HG03571 (cell line): ENCODE measurements at regions not wholly inside any gene's neighbourhood (a gene's known extent, or its start where the extent isn't known, plus 50 kb on each side); places are given as distances from the start of the nearest gene placed in this dataset.

Source experiments
- ATAC-seq: cut with Tn5 transposase; IDR thresholded peaks from one replicate; pipeline ENCODE4 v1.9.1; 2021; ENCODE audit not compliant: unreplicated experiment

- ATAC-seq, result peak; percentile 70
Observed at GRCh38 chr6:16078064-16078463, 50.8 kb upstream of the MYLIP start.

DNA sequence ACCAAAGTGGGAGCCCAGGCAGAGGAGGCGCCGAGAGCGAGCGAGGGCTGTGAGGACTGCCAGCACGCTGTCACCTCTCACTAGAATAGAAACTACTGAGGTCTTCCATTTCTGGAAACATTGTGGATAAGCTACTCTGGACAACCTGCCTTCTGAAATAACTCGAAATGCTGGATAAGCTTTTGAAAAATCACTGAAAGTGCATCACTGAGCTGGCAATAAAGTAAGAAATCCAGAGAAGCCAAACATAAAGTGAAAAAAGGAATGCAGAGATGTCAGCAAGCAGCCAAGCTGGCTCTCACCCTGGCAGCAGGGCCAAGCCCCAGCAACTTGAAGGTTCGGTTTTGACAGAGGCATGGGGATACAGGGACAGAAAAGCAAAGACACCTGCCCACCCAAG lies 59.2 kb upstream of the MYLIP start:
- ATAC-seq, result no peak

- no peak for ATAC-seq
Observed at GRCh38 chr6:16069222-16069621, 59.7 kb upstream of the MYLIP start.

DNA sequence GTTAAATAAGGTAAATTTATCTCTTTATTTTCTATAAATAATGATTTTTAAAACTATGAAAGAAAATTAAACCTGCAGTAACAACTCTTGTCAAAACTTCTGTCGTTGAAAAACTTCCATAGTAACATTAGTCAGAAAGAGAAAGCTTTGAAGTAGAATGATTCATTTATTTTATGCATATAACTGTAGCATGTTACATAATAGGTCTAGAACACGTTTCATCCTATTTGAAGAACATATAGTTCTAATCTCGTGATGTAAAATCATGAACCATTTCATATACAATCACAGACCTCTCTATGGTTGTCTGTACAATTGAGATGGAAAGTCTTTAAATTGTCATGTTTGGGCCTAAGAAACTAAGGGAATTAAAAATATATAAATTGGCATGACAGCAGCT lies 61.3 kb upstream of the MYLIP start:
- ATAC-seq, result no peak

DNA sequence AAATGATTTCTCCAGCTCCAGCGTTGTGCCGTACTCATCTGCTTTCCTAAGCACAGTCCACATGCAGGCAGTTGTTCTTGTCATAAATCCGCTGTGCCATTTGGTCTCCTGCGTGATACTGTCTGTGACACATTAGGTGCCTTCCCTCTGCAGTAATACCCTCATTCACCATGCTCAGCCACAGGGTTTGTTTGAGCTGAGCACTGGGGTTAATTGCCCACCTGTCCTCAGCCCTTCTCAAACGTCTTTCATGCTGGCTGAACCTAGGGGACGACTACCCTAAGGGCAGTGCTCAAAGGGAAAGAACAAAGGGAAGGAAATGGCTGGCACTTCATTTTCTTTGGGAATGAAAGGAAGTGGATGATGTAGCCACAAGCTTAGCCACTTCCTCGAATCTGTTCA lies 64.2 kb upstream of the MYLIP start:
- no peak for ATAC-seq

GRCh38 chr6:16063580-16063979 lies 65.3 kb upstream of the MYLIP start:
- no peak for ATAC-seq

- no peak for ATAC-seq
Observed at GRCh38 chr6:16061818-16062217, 67.1 kb upstream of the MYLIP start.

DNA sequence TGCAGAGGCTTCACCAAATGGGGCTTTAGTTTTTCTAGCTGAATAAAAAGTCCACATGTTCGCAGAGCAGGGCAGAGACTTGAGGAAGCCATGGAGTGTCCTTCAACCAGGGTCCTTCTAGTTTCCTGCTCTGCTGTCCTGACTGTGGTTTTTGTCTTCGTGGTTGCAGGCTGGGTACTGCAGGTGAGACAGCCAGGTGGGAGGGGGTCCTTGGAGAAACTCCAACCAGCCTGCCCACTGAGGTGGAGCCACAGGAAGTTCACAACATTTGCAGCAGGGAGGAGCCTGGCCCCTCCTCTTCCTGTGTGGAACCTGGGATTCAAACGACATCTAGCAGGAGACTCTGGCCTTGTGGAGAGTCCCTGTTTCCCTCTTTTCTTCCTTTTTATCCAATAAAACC lies 68.8 kb upstream of the MYLIP start:
- no peak for ATAC-seq

- ATAC-seq, result no peak
Observed at GRCh38 chr6:16059496-16059895, 69.4 kb upstream of the MYLIP start.

- no peak for ATAC-seq
Observed at GRCh38 chr6:16058929-16059345, 69.9 kb upstream of the MYLIP start.

DNA sequence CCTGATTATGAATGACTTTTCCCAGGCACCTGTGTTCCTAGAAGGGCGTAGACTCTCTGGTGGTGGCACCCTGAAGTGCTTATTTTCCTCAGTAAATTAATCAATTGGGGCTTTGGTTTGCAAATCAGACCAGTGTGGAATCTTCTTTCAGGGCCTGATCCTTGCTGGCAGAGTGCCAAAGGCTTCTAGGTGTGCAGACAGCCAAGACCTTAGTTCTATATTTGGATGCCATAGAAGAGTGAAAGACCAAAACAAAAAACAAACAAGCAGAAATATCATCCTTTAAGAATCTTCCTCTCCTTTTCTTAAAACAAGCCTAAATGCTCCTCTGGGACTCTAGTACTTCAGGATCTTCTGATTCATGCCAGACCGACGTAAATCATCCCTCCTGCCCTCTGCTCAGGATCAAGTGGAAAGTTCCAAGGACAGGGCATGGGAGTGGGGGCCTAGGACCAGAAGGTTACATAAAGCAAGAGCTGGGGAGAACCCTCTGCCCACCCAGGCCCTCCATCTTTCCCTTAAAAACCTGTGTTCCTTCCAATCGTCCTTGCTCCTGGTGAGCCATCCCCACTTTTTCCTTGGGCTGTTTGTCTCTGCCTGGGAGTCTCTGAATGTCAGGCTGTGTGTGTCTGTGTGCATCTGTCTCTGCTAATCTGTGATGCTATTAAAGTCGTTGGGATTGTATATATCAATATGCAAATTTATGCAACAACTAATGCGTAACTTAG lies 70.5 kb upstream of the MYLIP start:
- ATAC-seq, result no peak

GRCh38 chr6:16057446-16057845 lies 71.4 kb upstream of the MYLIP start:
- no peak for ATAC-seq

DNA sequence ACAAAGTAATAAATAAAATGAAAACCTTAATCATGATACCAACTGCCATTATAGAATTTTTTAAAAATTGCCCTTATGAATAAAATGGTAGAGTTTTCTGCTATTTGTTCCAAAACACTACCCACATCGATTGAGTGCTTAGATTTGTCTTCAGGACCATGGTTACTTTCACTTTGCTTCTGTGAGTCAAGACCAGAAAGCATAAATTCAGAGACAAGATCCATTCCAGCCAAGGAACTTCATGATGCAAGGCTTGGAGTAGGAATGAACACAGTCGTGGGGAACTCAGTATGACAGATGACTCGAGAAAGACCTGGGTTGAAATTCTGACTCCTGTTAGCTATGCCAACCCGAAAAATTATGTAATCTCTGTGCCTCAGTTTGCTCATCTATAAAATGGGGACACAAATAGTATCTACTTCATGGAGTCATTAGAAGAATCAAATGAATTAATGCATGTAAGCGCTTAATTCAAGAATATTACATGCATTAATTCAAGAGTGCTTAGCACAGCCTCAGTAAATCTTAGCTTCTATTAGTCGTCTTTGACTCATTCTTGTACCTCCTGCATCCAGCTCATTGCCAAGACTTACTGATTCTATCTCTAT lies 72.5 kb upstream of the MYLIP start:
- ATAC-seq, result no peak

DNA sequence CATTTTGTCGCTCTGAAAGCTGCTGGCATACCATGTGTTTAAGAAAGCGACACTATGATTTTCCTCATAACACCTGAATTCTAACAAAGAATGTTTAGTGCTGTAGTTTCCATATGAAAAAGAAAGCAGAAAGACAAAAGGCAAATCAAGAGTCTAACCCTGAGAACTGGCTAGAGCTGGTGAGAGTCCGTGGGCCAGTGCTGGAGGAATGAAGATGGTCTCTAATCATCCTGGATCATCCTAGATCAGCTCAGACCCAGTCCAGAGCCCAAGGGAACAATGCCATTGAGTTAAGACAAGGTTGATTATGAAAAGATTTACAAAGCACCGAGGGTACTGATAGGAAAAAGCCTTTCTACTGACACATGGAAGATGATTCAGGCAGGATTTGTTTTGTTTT lies 73.0 kb upstream of the MYLIP start:
- ATAC-seq, result no peak

DNA sequence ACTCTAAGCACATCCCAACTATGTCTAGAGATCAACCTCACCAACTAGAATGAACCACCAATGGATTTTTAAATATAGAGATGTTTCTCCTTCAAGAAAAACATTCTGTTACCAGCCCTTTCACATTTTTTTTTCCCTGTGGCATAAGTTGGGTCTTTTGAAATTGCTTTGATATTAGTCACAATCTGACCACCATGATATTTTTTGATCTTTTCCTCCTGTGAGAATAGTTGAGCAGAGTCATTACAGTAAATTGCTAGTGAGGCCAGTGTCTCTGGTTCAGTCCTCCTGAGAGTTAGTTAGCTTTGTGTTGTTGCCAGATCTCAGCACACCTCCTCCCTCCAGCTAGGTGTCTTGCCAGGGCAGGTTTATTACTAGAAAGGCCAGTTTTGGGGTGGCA lies 79.7 kb upstream of the MYLIP start:
- ATAC-seq, result no peak

DNA sequence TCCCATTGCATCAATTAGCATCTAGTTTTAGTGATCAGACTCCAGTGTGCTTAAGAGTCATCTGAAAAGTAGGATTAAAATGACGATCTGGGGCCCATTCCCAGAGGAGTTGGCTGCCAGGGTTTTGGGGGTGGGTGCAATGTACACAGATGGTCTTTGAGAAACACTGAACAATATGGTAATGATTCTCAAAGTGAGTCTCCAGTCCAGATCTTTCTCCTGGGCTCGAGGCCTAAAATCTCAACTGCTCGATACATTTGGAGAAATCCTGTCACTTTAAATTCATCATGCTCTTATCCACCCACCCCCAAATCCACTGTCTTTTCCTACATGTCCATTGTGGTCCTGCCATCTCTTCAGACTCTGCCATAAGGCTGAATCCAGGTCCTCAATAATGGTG lies 80.7 kb upstream of the MYLIP start:
- no peak for ATAC-seq

- no peak for ATAC-seq
Observed at GRCh38 chr6:16047435-16047990, 81.4 kb upstream of the MYLIP start.

- ATAC-seq, result no peak
Observed at GRCh38 chr6:16045238-16045637, 83.6 kb upstream of the MYLIP start.

- ATAC-seq, result no peak
Observed at GRCh38 chr6:16044211-16044643, 84.7 kb upstream of the MYLIP start.

DNA sequence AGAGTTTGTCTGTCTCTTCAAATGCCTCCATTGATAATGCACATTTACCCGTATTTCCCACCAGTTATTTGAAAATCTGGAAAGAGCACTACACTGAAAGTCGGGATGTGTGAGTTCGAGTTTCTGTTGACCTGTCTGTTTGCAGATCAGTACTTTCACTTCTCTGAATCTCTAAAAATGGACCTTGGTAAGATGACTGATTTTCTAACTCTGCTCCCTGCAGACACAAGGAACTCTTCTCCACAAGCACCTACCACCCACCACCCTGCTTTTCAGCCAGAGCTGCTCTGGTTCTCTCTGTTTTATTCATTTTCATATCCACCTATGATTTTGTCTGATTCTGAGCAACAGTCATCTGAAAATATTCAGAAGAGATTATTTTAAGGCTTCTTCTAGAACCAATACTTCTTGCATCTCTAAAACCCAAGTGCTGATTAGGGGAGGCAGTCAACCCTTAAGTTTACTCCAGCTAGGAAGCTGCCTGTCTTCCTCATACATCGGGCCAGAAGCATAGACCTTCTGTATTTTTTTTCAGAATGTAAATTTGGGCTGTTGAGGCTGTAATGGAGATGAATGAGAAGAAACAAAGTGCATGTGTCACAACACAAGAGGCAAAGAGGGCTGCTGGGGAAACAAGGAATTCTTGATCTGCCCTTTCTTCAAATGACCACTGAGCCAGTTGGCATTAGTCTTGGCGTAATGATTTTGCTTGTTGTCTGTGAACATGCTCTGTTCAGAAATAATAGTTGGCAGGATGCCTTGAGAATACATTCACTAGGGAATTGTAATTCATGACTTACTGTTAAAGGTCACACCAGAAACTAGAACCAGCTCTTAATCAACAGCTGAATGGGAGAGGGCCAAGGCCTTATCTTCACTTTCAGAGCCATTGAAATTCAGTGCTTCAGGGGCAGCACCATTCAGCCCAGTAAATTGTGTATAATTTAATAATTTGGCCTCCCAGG lies 85.4 kb upstream of the MYLIP start:
- no peak for ATAC-seq

- no peak for ATAC-seq
Observed at GRCh38 chr6:16042751-16043150, 86.1 kb upstream of the MYLIP start.
